DMS153 treated with DMSO at 0.1 percent for 48 hours (cell line): ENCODE measurements at regions not wholly inside any gene's neighbourhood (a gene's known extent, or its start where the extent isn't known, plus 50 kb on each side); places are given as distances from the start of the nearest gene placed in this dataset.
"Not testable (repeated sequence)": the region's sequence is repeated elsewhere in the genome, so short reads cannot be mapped to it uniquely, and the experiment has no call there.

ENCODE experiments used
- DNase-seq: peaks from one replicate; lab custom pipeline; 2025; ENCODE audit not compliant: unreplicated experiment; lab: John Stamatoyannopoulos, UW

DNA sequence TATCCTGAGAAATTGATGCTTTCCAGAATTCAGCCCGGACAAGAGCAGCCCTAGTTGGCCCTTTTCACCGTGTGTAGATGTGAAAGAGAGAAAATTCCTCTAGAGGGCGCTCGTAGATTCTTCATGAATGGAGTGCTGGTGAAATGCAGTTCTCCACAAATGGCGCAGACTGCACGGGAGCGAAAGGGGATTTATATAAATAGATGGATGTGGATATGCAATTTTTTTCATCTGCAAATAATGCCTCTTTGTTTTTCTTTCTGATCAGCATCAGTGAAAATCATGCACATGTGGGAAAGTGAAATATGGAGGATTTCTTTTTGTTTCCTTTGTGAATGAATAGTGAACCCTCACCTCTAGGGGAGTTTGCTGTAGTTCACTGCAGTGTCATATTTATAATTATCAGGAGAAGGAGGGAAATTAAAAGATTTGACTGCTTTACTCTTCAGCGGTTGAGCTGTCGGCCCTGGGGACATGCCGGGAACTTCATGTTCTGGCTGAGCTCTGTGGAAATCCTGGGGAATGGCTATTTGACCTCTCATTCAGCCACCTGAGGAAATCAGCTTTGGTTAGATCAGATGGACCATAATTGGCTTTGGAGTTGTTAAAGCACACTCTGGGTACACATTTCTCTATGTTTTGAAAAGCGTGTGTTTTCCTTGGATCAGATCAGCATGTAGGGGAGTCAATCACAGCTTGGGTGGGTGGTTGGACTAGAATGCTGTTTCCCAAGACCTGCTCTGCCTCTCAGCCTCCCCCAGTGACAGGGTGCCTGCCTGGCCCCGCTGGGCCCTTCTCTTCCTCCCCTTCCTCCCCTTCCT, 115.0 kb upstream of the SHISA3 start:
- DNase-seq, result peak; percentile 8

DNA sequence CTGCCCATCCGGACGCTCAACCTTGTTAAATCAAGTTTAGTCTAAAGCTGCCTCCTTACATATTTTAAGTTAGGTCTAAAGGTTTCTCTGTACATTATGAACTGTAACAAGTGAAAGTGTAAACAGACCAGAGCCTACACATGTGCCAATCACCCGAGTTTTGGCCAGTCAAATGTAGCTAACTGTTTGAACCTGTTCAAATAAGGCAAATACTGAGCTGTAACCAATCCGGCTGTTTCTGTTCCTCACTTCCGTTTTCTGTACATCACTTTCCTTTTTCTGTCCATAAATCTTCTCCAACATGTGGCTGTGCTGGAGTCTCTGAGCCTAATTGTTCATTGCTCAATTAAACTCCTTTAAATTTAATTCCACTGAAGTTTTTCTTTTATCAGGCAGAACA, 113.3 kb upstream of the SHISA3 start:
- no peak for DNase-seq

DNA sequence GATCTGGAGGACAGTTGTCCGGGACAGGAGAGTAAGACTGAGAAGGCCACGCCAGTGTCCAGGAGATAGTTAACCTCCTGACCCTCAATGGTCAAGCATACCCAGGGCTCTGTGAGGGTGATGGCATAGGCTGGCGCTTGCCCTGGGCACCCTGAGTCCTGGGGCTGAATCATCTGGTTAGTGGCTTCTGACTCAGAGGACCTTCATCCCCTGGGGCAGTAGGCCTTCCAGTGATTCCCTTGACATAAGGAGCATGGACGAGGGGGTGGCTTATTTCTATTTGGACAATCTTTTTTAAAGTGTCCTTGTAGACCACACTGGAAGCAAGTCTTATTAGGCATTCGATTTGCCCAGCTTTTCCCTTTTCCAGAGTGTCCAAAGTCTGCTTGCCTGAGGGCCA, 108.4 kb upstream of the SHISA3 start:
- not testable (repeated sequence) for DNase-seq

DNA sequence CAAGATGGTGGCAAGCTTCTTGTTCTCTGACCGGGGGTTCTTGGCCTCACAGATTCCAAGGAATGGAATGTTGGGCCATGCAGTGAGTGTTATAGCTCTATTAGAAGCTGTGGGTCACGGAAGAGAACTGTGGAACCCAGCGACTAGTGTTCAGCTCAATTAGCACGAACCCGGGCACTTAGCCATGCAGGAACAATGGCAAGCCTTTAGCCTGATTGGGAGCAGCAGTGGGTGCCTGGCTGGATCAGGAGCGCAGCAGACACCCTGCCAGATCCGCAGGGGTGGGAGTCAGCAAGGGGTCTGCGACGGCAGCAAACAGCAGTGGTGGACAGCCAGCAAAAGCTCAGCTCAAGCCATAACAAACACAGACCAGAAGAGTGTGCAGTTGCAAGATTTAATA, 105.1 kb upstream of the SHISA3 start:
- not testable (repeated sequence) for DNase-seq

DNA sequence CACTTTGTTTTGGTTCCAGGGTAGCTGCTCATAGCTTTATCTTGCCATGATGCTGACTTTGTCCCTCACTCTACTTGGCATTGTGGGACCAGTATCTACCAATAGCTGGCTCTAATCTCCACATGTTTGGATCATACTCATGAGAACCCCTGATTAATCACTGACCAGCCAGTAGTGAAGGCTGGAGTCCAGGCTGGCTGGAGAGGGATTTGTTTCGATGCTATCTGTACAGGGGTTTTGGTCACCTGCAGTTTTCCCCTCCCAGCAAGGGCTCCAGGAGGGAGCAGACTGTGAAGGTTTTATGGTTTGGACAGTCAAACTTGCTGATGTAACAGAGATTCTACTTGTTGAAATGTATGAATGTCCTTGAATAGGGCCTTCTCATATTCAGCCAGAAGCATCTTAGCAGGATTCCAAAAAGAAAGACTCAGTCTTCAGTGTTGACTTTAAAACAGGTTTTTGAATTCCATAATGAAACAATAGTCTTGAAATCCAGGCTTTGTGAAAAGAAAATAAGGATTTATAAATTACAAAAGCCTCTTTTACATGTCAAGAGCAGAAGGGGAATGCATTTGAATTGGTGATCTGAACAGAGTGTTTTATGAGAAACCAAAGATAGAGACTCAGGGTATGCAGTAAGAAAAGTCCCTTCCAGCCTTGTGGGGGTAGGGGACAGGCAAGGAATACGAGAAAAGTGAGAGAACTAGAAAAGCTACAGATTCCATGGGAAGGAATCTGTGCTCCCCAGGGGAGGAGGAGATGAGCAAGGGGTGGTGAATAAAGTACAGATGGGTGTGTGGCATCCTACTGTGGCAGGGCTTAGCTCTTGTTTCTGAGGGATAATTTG, 103.1 kb upstream of the SHISA3 start:
- DNase-seq, result no peak

DNA sequence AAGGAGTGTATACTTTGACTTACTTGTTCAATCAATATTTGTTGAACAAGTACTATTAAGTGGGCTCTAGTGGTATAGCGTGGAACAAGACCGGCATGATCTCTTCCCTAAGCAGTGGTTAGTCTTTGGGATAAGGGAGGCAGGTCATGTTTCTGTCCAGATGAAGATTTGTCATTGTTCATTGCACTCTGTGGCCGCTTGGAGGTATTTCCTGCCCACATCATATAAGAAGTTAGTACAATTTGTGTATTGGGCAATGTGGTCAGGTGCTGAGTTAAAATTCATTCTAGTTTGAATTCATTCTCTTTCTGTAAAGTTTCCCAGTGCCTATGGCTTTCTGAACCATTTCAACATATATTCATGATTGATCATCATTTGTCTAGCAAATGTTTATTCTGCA, 101.1 kb upstream of the SHISA3 start:
- no peak for DNase-seq

DNA sequence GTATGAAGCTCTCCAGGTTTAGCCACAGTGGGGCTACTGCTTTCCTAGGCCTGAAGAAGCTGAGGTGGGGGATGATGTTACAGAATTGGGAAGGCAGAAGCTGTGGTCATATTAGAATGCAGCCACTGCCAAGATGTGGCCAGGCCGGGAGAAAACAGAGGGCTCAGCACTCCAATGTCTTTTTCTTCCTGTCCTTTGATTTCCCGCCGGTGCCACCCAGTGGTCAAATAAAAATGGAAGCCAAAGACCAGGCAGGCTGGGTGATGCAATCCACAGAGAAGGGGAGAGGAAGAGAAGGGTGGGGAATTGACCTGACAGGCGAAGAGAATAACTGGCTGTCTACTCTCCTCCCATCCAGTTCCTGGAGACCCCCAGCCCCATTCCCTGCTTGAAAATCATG, 94.9 kb upstream of the SHISA3 start:
- no peak for DNase-seq

DNA sequence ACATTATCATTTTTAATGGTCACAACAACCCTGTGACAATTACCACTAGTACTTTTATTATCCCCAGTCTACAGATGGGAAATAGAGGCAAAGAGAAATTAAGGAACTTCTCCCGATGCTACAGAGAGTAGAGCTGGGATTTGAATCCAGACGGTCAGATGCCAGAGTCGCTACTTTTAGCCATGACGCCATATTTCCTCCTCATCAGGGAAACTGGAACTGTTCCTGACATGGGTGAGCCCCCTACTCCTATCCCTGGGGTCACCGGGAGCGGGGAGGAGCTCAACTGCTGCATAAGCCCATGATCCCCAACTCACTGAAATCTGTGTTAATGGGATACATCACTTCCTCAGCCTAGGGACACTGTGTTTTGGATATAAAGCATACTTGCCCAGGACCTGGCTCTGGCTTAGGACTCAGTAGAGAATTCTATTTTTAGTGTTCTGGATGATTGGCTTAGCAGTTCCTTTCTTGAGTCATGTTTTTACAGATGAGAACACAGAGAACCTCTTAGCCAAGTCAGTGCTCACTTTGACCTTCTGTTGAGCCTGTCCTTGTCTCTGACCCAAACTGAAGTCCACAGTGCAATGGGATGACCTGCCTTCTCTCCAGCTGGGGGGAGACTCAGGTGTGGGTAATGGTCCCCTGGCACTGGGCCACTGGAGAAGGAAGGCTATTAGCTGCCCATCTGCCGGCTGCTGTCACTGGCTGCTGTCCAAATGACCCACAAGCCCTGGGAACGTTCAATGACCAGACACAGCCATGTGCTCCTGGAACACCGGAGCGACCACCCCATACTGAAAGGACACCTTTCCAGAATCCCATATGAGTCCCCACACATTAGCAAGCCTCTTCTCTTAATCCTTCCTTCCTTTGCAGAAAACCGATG, 90.8 kb upstream of the SHISA3 start:
- DNase-seq, result no peak

DNA sequence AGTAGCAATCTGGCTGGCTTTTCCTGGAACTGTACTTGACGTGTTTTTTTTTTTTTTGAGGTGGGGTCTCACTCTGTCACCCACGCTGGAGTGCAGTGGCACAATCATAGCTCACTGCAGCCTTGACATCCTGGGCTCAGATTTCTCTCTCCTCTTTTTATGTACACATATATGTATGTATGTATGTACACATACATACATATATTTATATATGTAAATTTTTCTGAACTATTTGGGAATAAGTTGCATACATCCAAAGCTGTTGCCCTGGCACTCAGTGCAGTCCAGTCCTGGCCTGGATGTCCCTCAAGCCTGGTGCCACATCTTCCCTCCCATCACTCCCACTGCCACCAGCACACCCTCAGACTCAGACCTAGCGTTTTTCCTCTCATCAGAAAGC, 89.0 kb upstream of the SHISA3 start:
- DNase-seq, result no peak

DNA sequence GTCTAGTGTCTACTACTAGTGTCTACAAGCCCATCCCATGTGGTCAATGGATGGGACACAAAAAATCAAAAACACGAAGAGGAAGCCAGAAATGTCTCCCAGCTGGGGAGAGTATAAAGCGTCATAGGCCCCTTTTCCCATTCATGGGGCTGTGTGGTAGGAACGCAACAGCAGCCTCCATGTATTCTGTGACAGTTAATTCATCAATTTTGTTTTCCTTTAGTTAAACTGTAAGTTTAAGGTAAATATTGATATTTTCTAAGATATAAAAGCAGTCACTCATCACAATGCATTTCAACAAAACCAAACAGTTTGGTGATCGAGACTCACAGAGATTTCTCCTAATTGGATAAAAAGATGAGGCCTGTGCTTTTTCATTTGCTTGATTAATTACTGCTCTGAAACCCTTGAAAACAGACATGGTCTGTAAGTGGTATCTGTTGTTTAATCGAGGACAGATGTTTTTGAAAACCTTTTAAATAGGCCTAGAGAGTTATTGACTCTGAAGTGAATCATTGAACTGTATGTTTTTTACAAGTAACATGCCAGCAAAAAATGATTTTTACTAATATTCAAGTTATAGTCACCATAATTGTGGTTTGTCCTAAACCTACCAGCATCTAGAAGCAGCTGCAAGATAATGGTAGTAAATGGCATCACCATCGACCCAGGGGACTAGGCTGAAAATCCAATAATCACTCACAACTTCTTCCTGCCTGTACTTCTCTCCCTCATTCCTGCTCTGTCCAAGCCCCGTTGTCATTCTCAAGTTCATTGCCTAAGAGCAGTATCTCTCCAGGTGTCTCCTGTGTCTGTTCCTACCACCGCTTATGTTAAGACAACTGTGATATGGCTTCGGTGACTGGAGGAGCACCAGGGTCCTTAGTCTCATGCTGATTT, 87.7 kb upstream of the SHISA3 start:
- DNase-seq, result no peak

DNA sequence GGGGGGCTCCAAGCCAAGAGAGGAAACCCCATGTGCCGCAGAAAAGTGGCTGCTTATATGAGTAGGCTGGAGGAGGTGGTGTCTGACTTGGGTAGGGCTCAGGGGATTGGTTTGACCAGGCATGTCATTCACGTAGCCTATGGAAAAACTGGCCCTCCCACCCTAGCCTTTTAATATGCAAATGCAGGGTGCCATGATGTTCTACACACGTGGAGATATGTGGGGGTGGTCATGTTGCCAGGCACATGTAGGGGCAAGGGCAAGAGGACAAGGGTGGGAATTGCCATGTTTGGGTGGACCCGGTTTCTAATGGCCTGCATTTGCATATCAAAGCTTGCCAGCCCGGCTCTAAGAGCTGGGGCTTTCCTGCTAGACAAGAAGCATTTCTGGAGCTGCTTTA, 86.9 kb upstream of the SHISA3 start:
- DNase-seq, result no peak

DNA sequence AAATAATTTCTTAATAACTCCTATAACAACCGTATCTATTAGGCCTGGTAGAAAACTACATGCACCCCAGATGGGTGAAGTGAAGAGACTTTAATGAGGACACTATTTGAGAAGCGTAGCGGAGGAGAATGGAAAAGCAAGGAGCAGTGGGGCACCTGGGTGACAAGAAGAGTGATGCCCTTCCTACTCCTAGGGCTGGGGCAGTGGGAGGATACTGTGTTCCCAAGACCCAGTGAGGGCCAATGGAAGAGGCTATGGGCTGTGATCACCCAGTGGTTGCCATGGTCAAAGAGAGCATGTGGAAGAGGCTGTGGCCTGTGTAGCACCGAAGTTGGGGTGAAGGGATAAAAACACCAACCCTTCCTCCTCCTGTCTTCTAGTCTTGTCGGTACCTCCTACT, 86.5 kb upstream of the SHISA3 start:
- no peak for DNase-seq

DNA sequence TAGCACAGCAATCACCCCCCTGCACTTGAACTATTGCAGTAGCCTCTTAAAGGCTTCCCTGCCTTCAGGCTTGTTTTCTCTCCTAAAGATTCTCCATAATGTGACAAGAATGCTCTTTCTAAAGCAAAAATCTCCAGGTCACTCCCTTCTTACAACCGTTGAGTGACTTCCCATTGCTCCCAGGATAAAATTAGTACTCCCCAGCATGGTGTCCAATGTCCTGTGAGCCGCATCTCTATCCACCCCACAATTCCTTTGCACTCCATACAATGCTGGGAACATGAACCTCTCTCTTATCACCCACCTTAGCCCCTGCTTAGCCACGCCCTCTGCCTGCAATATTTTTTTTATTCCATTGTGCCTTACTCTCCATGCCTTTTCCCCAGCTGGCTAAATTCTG, 85.7 kb upstream of the SHISA3 start:
- DNase-seq, result no peak

DNA sequence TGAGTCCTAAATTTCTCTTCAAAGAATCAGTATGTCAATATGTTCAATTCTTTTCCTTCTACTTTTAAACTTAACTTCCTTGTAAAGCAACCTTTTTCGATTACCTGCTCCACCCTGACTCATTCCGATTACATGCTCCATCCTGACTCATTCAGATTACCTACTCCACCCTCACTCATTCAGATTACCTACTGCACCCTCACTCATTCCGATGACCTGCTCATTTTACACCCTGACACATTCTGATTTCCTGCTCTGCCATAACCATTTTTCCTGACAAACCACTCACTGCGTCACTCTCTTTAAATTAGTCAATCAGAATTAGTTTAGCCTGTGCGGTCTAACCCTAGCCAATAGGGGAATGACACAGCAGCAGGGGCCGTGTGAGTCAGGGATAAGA, 83.9 kb upstream of the SHISA3 start:
- DNase-seq, result not testable (repeated sequence)

DNA sequence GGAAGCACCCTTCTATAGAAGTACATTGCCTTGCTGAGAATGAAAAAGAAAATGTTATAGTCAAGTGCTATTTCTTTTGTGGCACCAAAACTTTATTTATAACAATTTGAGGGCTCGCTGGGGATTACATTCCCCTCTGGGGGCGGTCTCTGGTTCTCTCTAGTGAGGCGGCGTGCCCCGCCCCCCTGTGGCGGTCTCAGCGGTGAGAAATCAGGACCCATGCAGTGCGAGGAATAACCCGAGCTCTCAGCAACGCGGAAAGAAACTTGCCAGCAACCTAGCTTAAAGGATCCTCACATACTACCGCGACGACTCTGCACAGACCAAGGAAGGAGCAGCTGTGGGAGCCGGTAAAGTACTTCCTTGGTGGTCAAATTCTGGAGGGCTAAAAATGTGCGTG, 83.4 kb upstream of the SHISA3 start:
- DNase-seq, result no peak

DNA sequence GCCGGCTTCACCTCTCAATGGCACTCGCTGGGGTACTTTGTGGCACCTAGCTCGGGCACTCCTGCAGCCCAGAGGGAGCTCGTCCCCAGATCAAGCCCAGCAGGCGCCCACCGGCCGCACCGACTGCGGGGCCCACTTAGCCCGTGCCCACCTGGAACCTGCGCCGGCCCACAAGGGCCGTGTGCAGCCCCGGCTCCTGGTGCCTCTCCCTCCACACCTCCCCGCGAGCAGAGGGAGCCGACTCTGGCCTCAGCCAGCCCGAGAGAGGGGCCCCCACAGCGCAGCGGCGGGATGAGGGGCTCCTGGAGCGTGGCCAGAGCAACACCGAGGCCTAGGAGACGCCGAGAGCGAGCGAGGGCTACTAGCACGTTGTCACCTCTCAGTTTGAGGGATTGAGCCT, 82.1 kb upstream of the SHISA3 start:
- DNase-seq, result no peak

DNA sequence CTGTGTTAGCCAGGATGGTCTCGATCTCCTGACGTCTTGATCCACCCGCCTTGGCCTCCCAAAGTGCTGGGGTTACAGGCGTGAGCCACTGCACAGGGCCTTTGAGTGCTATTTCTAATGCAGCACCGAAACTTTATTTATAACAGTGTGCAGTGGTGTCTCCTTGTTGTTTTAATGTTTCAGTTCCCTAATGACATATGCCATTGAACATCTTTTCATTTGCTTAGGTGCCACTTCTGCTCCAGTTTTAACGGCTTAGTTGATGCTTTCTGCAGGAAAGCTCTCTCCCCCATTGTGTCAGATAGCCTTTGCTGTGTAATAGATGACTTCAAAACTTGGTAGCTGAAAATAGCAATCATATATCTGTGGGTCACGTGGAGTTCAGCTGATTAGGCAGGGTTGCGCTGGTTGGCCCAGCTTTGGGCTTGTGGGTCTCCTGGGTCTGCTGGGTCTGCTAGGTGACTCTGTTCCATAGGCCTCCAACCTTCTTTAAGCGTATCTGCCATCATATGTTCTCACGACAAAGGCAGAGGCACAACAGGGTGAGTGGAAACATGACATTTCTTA, 76.4 kb upstream of the SHISA3 start:
- no peak for DNase-seq

DNA sequence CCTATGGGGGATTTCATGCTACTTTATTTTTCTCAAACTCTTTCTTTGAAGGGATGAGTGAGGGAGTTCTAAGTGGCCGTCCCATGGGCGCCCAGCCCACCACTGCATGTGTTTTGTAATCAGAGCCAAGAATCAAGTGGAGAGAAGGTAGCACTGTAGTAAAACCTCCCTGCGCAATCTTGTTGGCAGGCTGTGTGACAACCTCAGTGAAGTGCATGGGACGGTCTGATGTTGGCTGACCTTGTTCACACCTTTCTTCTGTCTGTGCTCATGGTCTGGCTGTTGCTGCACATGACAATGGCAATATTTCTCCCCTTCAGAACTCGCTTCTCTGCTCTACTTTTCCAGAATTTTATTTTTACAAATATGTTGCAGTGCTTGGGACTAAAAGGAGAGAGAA, 71.2 kb upstream of the SHISA3 start:
- no peak for DNase-seq

DNA sequence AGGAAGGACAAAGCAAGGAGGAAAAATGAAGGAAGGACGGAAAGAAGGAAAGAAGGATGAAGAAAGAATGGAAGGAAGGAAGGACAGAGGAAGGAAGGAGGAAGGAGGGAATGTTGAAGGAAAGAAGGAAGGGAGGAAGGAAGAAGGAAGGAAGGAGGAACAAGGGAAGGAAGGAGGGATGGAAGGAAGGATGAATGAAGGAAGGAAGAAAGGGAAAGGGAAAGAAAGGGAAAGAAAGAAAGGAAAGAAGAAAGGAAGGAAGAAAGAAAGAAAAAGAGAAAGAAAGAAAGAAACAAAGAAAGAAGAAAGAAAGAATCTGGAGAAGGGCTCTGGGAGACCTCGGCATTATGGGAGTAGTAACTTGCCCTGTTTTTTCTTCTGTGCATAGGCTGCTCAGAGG, 70.8 kb upstream of the SHISA3 start:
- DNase-seq, result no peak

DNA sequence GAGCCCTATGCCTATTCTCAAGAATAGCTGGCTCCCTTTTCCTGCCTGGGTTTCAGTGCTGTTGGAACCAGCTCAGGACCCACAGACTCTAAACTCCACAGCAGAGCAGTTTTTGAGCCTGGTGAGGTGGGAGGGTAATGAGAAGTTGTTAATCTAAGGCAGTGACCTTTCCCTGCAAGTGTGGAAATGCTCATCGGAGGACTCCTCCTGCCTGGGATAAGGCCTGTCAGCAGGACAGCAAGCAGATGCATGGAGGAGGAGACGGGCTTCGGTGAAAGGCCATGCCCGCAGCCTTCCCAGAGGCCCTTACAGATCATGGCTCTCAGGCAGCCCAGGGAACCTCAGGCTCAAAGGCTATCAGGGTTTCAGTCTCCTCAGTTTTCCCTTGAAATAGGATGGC, 70.0 kb upstream of the SHISA3 start:
- DNase-seq, result no peak
